ENCODE measurements at regions not wholly inside any gene's neighbourhood (a gene's known extent, or its start where the extent isn't known, plus 50 kb on each side); places are given as distances from the start of the nearest gene placed in this dataset.

DNA sequence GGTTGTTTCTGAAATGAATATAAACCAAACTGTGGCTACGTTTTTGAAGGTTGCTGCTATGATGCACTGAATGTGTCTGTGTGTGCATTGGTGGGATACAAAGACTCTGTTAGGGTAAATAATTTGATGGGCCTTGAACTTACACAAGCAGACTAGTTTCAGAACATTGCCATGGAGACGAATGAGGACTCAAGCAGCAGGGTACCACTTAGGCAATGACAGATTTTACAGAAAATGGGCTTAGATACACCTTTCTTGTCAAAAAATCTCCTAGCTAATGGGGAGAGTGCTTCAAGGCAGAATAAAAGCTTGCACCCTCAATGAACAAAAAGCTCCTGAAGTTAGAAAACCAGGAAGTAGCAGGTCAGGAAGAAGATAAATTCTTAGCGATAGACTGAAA is 55.7 kb downstream of the IER5 start:
- Histone ChIP-seq H3K9me3 (ENCODE audit: low read length) (no peaks in the 10 kb centered on the region), H3K9ac (ENCODE audit: insufficient read depth, low read depth, low read length) (no peak overlapping the region), H3K4me2 (ENCODE audit: low read depth, low read length) (no peak overlapping the region), H3K36me3 (replicated peaks in 1 of 2; ENCODE audit: control insufficient read depth in 1 of 2, insufficient read depth in 2 of 2, low read length in 2 of 2) (no peaks in the 10 kb centered on the region), H3K27me3 (ENCODE audit: control insufficient read depth in 1 of 2, insufficient read depth in 2 of 2, low read length in 2 of 2) (peaks cover 0 to 9% of the 10 kb centered on the region in 2 experiments; a peak in 1 of 5 replicates), H3K27ac (ENCODE audit: extremely low read length, insufficient read depth, low read length) (no peak overlapping the region), H4K20me1 (ENCODE audit: insufficient read depth, low read length) (no peaks in the 10 kb centered on the region), H3K4me3 (replicated peaks in 1 of 3; ENCODE audit: insufficient read depth in 1 of 3, low read depth in 2 of 3, low read length in 3 of 3) (no peak overlapping the region), H3K4me1 (ENCODE audit: insufficient read depth, low read length) (peaks cover 32% of the 10 kb centered on the region), H2AFZ (ENCODE audit: low read length) (no peak overlapping the region), H3K79me2 (ENCODE audit: insufficient read depth, low read length) (no peaks in the 10 kb centered on the region)
- intact Hi-C loops (cut with micrococcal nuclease; ENCODE audit: unreplicated experiment) (loop anchor here (5.0 kb wide), 1 partner anchor 122 kb away; the partner anchor contains the start of gene STX6), in situ Hi-C loops (cut with HindIII; ENCODE audit: extremely low pct_ligation_motif_present, low pct_unique_long_range_greater_than_20kb) (loop anchor here (5.0 to 25.0 kb wide), 4 partner anchors 57 to 632 kb away; partner anchors contain the start of genes ACBD6 and IER5)
- WGBS (ENCODE audit: low lambda C conversion rate), result 19% methylated on average over 3 of the region's 3 CpGs
- TF ChIP-seq CREBL2 (CRISPR knock-in tag; IDR thresholded peaks at IDR 0.05; ENCODE audit: borderline replicate concordance), result no peak
- TF ChIP-seq HNF4G (IDR thresholded peaks at IDR 0.05; ENCODE audit: borderline replicate concordance, low read depth, low read length), result no peak
- no peak for TF ChIP-seq HNF4G (CRISPR knock-in tag; IDR thresholded peaks at IDR 0.05; ENCODE audit: borderline replicate concordance, low read depth)
- no peak for TF ChIP-seq POGZ (CRISPR knock-in tag; IDR thresholded peaks at IDR 0.05)
- TF ChIP-seq THRA (CRISPR knock-in tag; IDR thresholded peaks at IDR 0.05; ENCODE audit: borderline replicate concordance), result no peak
- TF ChIP-seq, protein P1, sequence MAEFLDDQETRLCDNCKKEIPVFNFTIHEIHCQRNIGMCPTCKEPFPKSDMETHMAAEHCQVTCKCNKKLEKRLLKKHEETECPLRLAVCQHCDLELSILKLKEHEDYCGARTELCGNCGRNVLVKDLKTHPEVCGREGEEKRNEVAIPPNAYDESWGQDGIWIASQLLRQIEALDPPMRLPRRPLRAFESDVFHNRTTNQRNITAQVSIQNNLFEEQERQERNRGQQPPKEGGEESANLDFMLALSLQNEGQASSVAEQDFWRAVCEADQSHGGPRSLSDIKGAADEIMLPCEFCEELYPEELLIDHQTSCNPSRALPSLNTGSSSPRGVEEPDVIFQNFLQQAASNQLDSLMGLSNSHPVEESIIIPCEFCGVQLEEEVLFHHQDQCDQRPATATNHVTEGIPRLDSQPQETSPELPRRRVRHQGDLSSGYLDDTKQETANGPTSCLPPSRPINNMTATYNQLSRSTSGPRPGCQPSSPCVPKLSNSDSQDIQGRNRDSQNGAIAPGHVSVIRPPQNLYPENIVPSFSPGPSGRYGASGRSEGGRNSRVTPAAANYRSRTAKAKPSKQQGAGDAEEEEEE (CRISPR knock-in tag; IDR thresholded peaks at IDR 0.05; ENCODE audit: borderline replicate concordance), result no peak
- no peak for TF ChIP-seq KDM4B (CRISPR knock-in tag; IDR thresholded peaks at IDR 0.05)
- TF ChIP-seq SNAPC2 (CRISPR knock-in tag; IDR thresholded peaks at IDR 0.05), result no peak
- TF ChIP-seq ADNP (CRISPR knock-in tag; IDR thresholded peaks at IDR 0.05), result no peak
- no peak for TF ChIP-seq SPEN (CRISPR knock-in tag; IDR thresholded peaks at IDR 0.05; ENCODE audit: low read depth)
- TF ChIP-seq, protein P2, sequence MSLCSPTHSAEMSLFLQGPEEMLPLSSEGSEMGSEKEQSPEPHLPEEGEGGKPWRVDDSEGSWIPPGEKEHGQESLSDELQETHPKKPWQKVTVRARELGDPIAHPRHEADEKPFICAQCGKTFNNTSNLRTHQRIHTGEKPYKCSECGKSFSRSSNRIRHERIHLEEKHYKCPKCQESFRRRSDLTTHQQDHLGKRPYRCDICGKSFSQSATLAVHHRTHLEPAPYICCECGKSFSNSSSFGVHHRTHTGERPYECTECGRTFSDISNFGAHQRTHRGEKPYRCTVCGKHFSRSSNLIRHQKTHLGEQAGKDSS (CRISPR knock-in tag; IDR thresholded peaks at IDR 0.05; ENCODE audit: borderline replicate concordance, low read depth), result no peak
- TF ChIP-seq TCF7 (IDR thresholded peaks at IDR 0.05; ENCODE audit: low read depth), result no peak
- TF ChIP-seq ATF4 (CRISPR knock-in tag; IDR thresholded peaks at IDR 0.05), result no peak
- TF ChIP-seq ZNF34 (CRISPR knock-in tag; IDR thresholded peaks at IDR 0.05; ENCODE audit: borderline replicate concordance), result no peak
- TF ChIP-seq WIZ (CRISPR knock-in tag; IDR thresholded peaks at IDR 0.05), result no peak
- no peak for TF ChIP-seq ZFY (CRISPR knock-in tag; IDR thresholded peaks at IDR 0.05)
- TF ChIP-seq HNRNPL (IDR thresholded peaks at IDR 0.05; ENCODE audit: low read depth, low read length), result no peak
- TF ChIP-seq MAFF (IDR thresholded peaks at IDR 0.05; ENCODE audit: low read depth, low read length), result no peak
- no TSS peak for BruUV-seq (replicated peaks)
- ATAC-seq, result no peak
- ChIA-PET CTCF (ENCODE audit: low intra/inter-chr PET ratio, low total read pairs) (no interaction called here), POLR2A (no interaction called here)
- FAIRE-seq, result no peak
- DNase-seq (ENCODE audit: low spot score), result no peak
